ENCODE measurements at regions not wholly inside any gene's neighbourhood (a gene's known extent, or its start where the extent isn't known, plus 50 kb on each side); places are given as distances from the start of the nearest gene placed in this dataset.

DNA sequence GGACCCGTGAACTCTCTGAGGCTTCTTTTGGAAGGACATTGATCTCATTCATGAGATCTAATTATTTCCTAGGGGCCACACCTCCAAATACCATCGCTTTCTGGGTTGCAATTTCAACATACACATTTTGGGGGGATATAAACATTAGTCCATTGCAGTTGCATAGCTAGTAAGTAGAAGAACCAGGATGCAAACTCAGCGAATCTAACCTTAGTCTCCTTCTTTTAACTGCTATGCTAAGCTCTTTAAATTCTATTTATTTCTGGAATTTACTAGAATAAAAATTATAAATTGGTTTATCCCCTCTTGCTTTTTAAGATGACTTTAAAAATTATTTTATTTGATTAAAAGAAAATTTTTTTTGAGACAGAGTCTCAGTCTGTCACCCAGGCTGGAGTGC, 232.5 kb upstream of the EEF2KMT start:
- no peak for TF ChIP-seq POLR2A (IDR thresholded peaks at IDR 0.05)
- TF ChIP-seq, protein P1, sequence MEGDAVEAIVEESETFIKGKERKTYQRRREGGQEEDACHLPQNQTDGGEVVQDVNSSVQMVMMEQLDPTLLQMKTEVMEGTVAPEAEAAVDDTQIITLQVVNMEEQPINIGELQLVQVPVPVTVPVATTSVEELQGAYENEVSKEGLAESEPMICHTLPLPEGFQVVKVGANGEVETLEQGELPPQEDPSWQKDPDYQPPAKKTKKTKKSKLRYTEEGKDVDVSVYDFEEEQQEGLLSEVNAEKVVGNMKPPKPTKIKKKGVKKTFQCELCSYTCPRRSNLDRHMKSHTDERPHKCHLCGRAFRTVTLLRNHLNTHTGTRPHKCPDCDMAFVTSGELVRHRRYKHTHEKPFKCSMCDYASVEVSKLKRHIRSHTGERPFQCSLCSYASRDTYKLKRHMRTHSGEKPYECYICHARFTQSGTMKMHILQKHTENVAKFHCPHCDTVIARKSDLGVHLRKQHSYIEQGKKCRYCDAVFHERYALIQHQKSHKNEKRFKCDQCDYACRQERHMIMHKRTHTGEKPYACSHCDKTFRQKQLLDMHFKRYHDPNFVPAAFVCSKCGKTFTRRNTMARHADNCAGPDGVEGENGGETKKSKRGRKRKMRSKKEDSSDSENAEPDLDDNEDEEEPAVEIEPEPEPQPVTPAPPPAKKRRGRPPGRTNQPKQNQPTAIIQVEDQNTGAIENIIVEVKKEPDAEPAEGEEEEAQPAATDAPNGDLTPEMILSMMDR (IDR thresholded peaks at IDR 0.05): no peak
